ENCODE measurements at regions not wholly inside any gene's neighbourhood (a gene's known extent, or its start where the extent isn't known, plus 50 kb on each side); places are given as distances from the start of the nearest gene placed in this dataset.

DNA sequence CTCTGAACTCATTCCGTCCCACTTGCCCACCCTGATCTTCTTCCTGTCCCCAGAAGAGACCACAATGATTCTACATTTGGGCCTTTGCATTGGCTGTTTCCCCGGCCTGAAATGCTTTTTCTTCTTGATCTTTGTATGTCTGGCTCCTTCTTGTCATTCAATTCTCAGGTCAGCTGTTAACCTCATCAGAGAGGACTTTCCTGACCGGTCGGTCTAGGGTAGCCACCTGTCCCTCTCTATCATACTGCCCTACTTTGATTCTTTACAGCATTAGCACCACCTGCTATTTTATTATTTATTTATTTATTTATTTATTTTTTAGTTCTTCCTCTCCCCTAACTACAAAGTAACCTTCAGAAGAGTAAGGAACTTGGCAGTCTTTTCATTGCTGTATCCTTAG lies 84.3 kb downstream of the DYRK2 start:
- Histone ChIP-seq H3K36me3 (ENCODE audit: insufficient read depth, low read length) (no peaks in the 10 kb centered on the region), H3K4me2 (ENCODE audit: low read length) (no peak overlapping the region), H2AFZ (ENCODE audit: low read length) (no peak overlapping the region), H3K9me2 (ENCODE audit: low read depth, low read length) (no peaks in the 10 kb centered on the region), H4K20me1 (ENCODE audit: insufficient read depth, low read length) (no peaks in the 10 kb centered on the region), H3K9me3 (ENCODE audit: low read length) (no peaks in the 10 kb centered on the region), H3K9ac (ENCODE audit: low read length) (no peak overlapping the region), H3K27ac (ENCODE audit: low read depth, low read length, poor library complexity, severe bottlenecking) (no peak overlapping the region), H3F3A (ENCODE audit: insufficient read depth, low read length) (no peaks in the 10 kb centered on the region), H3K79me2 (ENCODE audit: insufficient read depth, low read length) (no peaks in the 10 kb centered on the region), H3K27me3 (ENCODE audit: insufficient read depth, low read length) (no peaks in the 10 kb centered on the region), H3K4me1 (ENCODE audit: insufficient read depth, low read length, severe bottlenecking) (no peaks in the 10 kb centered on the region), H3K4me3 (ENCODE audit: low read depth, low read length, poor library complexity, severe bottlenecking) (no peak overlapping the region)
- TF ChIP-seq CTCF (IDR thresholded peaks at IDR 0.05; ENCODE audit: low read length), result no peak
- no peak for TF ChIP-seq EZH2 (IDR thresholded peaks at IDR 0.05; ENCODE audit: borderline replicate concordance, low read length)

GRCh38 chr12:67735868-67736267 lies 87.3 kb downstream of the DYRK2 start:
- H3F3A ChIP-seq (ENCODE audit: insufficient read depth, low read length), result no peaks in the 10 kb centered on the region

GRCh38 chr12:67740711-67741110 lies 92.2 kb downstream of the DYRK2 start:
- Histone ChIP-seq H4K20me1 (ENCODE audit: insufficient read depth, low read length) (no peaks in the 10 kb centered on the region), H3K4me3 (ENCODE audit: low read depth, low read length, poor library complexity, severe bottlenecking) (no peak overlapping the region), H3K9me3 (ENCODE audit: low read length) (no peaks in the 10 kb centered on the region), H3F3A (ENCODE audit: insufficient read depth, low read length) (no peaks in the 10 kb centered on the region), H3K9ac (ENCODE audit: low read length) (no peak overlapping the region), H3K4me2 (ENCODE audit: low read length) (no peak overlapping the region), H3K27me3 (ENCODE audit: insufficient read depth, low read length) (no peaks in the 10 kb centered on the region), H3K36me3 (ENCODE audit: insufficient read depth, low read length) (no peaks in the 10 kb centered on the region), H3K9me2 (ENCODE audit: low read depth, low read length) (no peaks in the 10 kb centered on the region), H3K79me2 (ENCODE audit: insufficient read depth, low read length) (no peaks in the 10 kb centered on the region), H3K27ac (ENCODE audit: low read depth, low read length, poor library complexity, severe bottlenecking) (no peak overlapping the region), H2AFZ (ENCODE audit: low read length) (no peak overlapping the region), H3K4me1 (ENCODE audit: insufficient read depth, low read length, severe bottlenecking) (no peaks in the 10 kb centered on the region)
- TF ChIP-seq CTCF (IDR thresholded peaks at IDR 0.05; ENCODE audit: low read length) (no peak), EZH2 (IDR thresholded peaks at IDR 0.05; ENCODE audit: borderline replicate concordance, low read length) (no peak)

More at GRCh38 chr12:67735868-67736267, 87.3 kb downstream of the DYRK2 start:
- no peak overlapping the region for H3K9ac ChIP-seq (ENCODE audit: low read length)
- no peaks in the 10 kb centered on the region for H3K36me3 ChIP-seq (ENCODE audit: insufficient read depth, low read length)
- H3K4me3 ChIP-seq (ENCODE audit: low read depth, low read length, poor library complexity, severe bottlenecking), result no peak overlapping the region
- no peaks in the 10 kb centered on the region for H3K4me1 ChIP-seq (ENCODE audit: insufficient read depth, low read length, severe bottlenecking)
- no peak overlapping the region for H2AFZ ChIP-seq (ENCODE audit: low read length)
- H3K4me2 ChIP-seq (ENCODE audit: low read length), result no peak overlapping the region
- no peaks in the 10 kb centered on the region for H4K20me1 ChIP-seq (ENCODE audit: insufficient read depth, low read length)
- H3K27ac ChIP-seq (ENCODE audit: low read depth, low read length, poor library complexity, severe bottlenecking), result no peak overlapping the region
- H3K9me3 ChIP-seq (ENCODE audit: low read length), result no peaks in the 10 kb centered on the region
- H3K9me2 ChIP-seq (ENCODE audit: low read depth, low read length), result no peaks in the 10 kb centered on the region
- no peaks in the 10 kb centered on the region for H3K27me3 ChIP-seq (ENCODE audit: insufficient read depth, low read length)
- no peaks in the 10 kb centered on the region for H3K79me2 ChIP-seq (ENCODE audit: insufficient read depth, low read length)
- TF ChIP-seq CTCF (IDR thresholded peaks at IDR 0.05; ENCODE audit: low read length) (no peak), EZH2 (IDR thresholded peaks at IDR 0.05; ENCODE audit: borderline replicate concordance, low read length) (no peak)

Measured in OCI-LY1 (cell line).